SK-N-SH (cell line): ENCODE measurements at regions not wholly inside any gene's neighbourhood (a gene's known extent, or its start where the extent isn't known, plus 50 kb on each side); places are given as distances from the start of the nearest gene placed in this dataset.

Experiments used
- CTCF ChIA-PET: fragments of 300-600, 350-600 bp; formaldehyde crosslinking; extraction: SDS; loops from one replicate; lab custom pipeline; 2021; lab: Yijun Ruan, JAX
- POLR2A ChIA-PET: fragments of 350-600 bp; sonication (Branson Sonifier 250); formaldehyde crosslinking; extraction: SDS; loops from one replicate; lab custom pipeline; 2020; ENCODE audit warnings: antibody characterized with exemption, inconsistent platforms; lab: Yijun Ruan, JAX
- DNase-seq: peaks from one replicate; pipeline ENCODE4 v3.0.0; 2012
- H2AFZ ChIP-seq: fragments of 200-600 bp; sonication (generic); 2 replicates; pipeline ENCODE4 v1.8.1; 2016; ENCODE audit warnings: antibody characterized with exemption, mild to moderate bottlenecking, low read depth
- H3F3A ChIP-seq: fragments of 200-600 bp; sonication (generic); replicated peaks from 2 replicates; pipeline ENCODE3; 2016; ENCODE audit warnings: antibody characterized with exemption, mild to moderate bottlenecking; ENCODE audit not compliant: insufficient read depth
- H3K27ac ChIP-seq, 2 experiments: fragments of 200-500 bp in 1 of 2; fragments of 200-600 bp in 1 of 2; sonication (Bioruptor generic) in 1 of 2; sonication (generic), shearing (Covaris generic) in 1 of 2; 2 replicates each; pipeline versions ENCODE4 v1.5.1 to v1.6.1; 2014 to 2016; ENCODE audit warnings: low read depth in 2 of 2, inconsistent platforms in 1 of 2, low read length in 1 of 2, mild to moderate bottlenecking in 1 of 2, mixed read lengths in 1 of 2
- H3K27me3 ChIP-seq: fragments of 200-600 bp; sonication (generic), shearing (Covaris generic); 2 replicates; pipeline ENCODE4 v1.6.1; 2016; ENCODE audit warnings: mixed run types; ENCODE audit not compliant: insufficient read depth
- H3K36me3 ChIP-seq, 2 experiments: fragments of 200-500 bp in 1 of 2; fragments of 200-600 bp in 1 of 2; sonication (Bioruptor generic) in 1 of 2; sonication (generic) in 1 of 2; replicated peaks in 1 of 2; 2 replicates each; pipeline versions ENCODE3 to v1.5.1; 2014 to 2016; ENCODE audit warnings: low read length in 1 of 2, mild to moderate bottlenecking in 1 of 2; ENCODE audit not compliant: insufficient read depth in 2 of 2, control insufficient read depth in 1 of 2
- H3K4me1 ChIP-seq, 2 experiments: fragments of 200-500 bp in 1 of 2; fragments of 200-600 bp in 1 of 2; sonication (Bioruptor generic) in 1 of 2; sonication (generic), shearing (Covaris generic) in 1 of 2; 2 replicates each; pipeline versions ENCODE4 v1.5.1 to v1.6.1; 2014 to 2016; ENCODE audit warnings: low read depth in 1 of 2, low read length in 1 of 2, mixed run types in 1 of 2; ENCODE audit not compliant: insufficient read depth in 2 of 2, control insufficient read depth in 1 of 2
- H3K4me2 ChIP-seq: fragments of 200-600 bp; sonication (generic), shearing (Covaris generic); 2 replicates; pipeline ENCODE4 v1.6.1; 2017; ENCODE audit warnings: mixed run types
- H3K4me3 ChIP-seq, 2 experiments: fragments of 200-500 bp in 1 of 2; fragments of 200-600 bp in 1 of 2; sonication (Bioruptor generic) in 1 of 2; sonication (generic), shearing (Covaris generic) in 1 of 2; 2 replicates each; pipeline versions ENCODE4 v1.5.1 to v1.8.1; 2014 to 2016; ENCODE audit warnings: low read depth in 2 of 2, inconsistent platforms in 1 of 2, low read length in 1 of 2, mild to moderate bottlenecking in 1 of 2, mixed read lengths in 1 of 2, moderate library complexity in 1 of 2
- H3K79me2 ChIP-seq: fragments of 200-600 bp; sonication (generic); 2 replicates; pipeline ENCODE4 v1.8.1; 2017; ENCODE audit warnings: mild to moderate bottlenecking; ENCODE audit not compliant: insufficient read depth
- H3K9ac ChIP-seq: fragments of 200-600 bp; sonication (generic); 2 replicates; pipeline ENCODE4 v1.6.1; 2017; ENCODE audit warnings: mixed run types
- H3K9me2 ChIP-seq: fragments of 200-600 bp; sonication (generic); 2 replicates; pipeline ENCODE4 v1.6.1; 2017; ENCODE audit warnings: mixed run types
- H3K9me3 ChIP-seq: fragments of 200-600 bp; sonication (generic); 2 replicates; pipeline ENCODE4 v1.6.1; 2017; ENCODE audit warnings: mixed run types, mild to moderate bottlenecking, moderate library complexity
- H4K20me1 ChIP-seq: fragments of 200-600 bp; sonication (generic); 2 replicates; pipeline ENCODE4 v1.6.1; 2017; ENCODE audit warnings: mild to moderate bottlenecking, mixed run types; ENCODE audit not compliant: insufficient read depth
- CHD2 ChIP-seq: fragments of 150-350 bp; IDR thresholded peaks from 2 replicates; pipeline ENCODE4 v1.6.1; 2018; ENCODE audit warnings: low read length; ENCODE audit not compliant: partially characterized antibody
- ELF1 ChIP-seq: IDR thresholded peaks from 2 replicates; pipeline ENCODE4 v1.4.0; 2012
- EZH2phosphoT487 ChIP-seq: fragments of 200-600 bp; sonication (generic); IDR thresholded peaks from 2 replicates; pipeline ENCODE4 v1.6.1; 2017; ENCODE audit warnings: low read depth, mixed run types, mild to moderate bottlenecking, antibody characterized with exemption, moderate library complexity, borderline replicate concordance
- GABPA ChIP-seq: IDR thresholded peaks from 2 replicates; pipeline ENCODE4 v1.4.0; 2012; ENCODE audit warnings: low read depth, mild to moderate bottlenecking
- MXI1 ChIP-seq: IDR thresholded peaks from 2 replicates; pipeline ENCODE4 v1.6.1; 2012; ENCODE audit warnings: mild to moderate bottlenecking, low read depth, low read length, improper control_type of control experiment
- NFIC ChIP-seq: IDR thresholded peaks from 2 replicates; pipeline ENCODE4 v1.4.0; 2012; ENCODE audit warnings: borderline replicate concordance
- NRF1 ChIP-seq: IDR thresholded peaks from 2 replicates; pipeline ENCODE4 v1.6.1; 2012; ENCODE audit warnings: low read depth, mild to moderate bottlenecking, low read length
- PBX3 ChIP-seq: IDR thresholded peaks from 2 replicates; pipeline ENCODE4; 2012
- POLR2AphosphoS5 ChIP-seq: IDR thresholded peaks from 2 replicates; pipeline ENCODE4 v1.6.1; 2012; ENCODE audit warnings: low read depth, low read length
- RAD21 ChIP-seq: IDR thresholded peaks from 2 replicates; pipeline ENCODE4 v1.6.1; 2012; ENCODE audit warnings: mild to moderate bottlenecking, low read length
- RCOR1 ChIP-seq: fragments of 150-350 bp; IDR thresholded peaks from 2 replicates; pipeline ENCODE4 v1.6.1; 2017; ENCODE audit warnings: antibody characterized with exemption, low read length
- REST ChIP-seq: IDR thresholded peaks from 2 replicates; pipeline ENCODE4 v1.6.1; 2012; ENCODE audit warnings: mild to moderate bottlenecking, low read depth, low read length, moderate library complexity
- RFX5 ChIP-seq: IDR thresholded peaks from 2 replicates; pipeline ENCODE4 v1.6.1; 2012; ENCODE audit warnings: mild to moderate bottlenecking, improper control_type of control experiment, low read length
- RXRA ChIP-seq: IDR thresholded peaks from 2 replicates; pipeline ENCODE4 v1.4.0; 2012; ENCODE audit warnings: low read depth, mild to moderate bottlenecking, borderline replicate concordance
- SIN3A ChIP-seq: IDR thresholded peaks from 2 replicates; pipeline ENCODE4 v1.6.1; 2012; ENCODE audit warnings: low read depth, mild to moderate bottlenecking, low read length, moderate library complexity, borderline replicate concordance
- SMC3 ChIP-seq: IDR thresholded peaks from 2 replicates; pipeline ENCODE4 v1.6.1; 2012; ENCODE audit warnings: low read depth, low read length, improper control_type of control experiment
- TAF1 ChIP-seq: IDR thresholded peaks from 2 replicates; pipeline ENCODE4 v1.6.1; 2012; ENCODE audit warnings: low read depth, mild to moderate bottlenecking, low read length, moderate library complexity, borderline replicate concordance
- USF1 ChIP-seq: IDR thresholded peaks from 2 replicates; pipeline ENCODE4 v1.4.0; 2012; ENCODE audit warnings: low read depth, borderline replicate concordance
- USF2 ChIP-seq: fragments of 150-350 bp; IDR thresholded peaks from 2 replicates; pipeline ENCODE4 v1.6.1; 2017; ENCODE audit warnings: antibody characterized with exemption, low read length, low read depth, borderline replicate concordance
- YY1 ChIP-seq: IDR thresholded peaks from 2 replicates; pipeline ENCODE4 v1.4.0; 2012; ENCODE audit warnings: low read depth, mild to moderate bottlenecking
- WGBS: methylation state at CpG from one replicate; pipeline ENCODE4 v1.1.6; 2017; ENCODE audit warnings: low lambda C conversion rate; 5-methylcytosine and 5-hydroxymethylcytosine counted together

GRCh38 chr20:58094160-58094559, 134.3 kb downstream of the ANKRD60 start:
- Histone ChIP-seq H3K36me3 (no peaks in the 10 kb centered on the region), H3K4me3 (no peak overlapping the region), H3K9me3 (no peaks in the 10 kb centered on the region)
- no peak for TF ChIP-seq SMC3
- no peak for TF ChIP-seq CHD2
- no peak for TF ChIP-seq YY1
- TF ChIP-seq NFIC = no peak
- TF ChIP-seq NRF1 = no peak
- TF ChIP-seq ELF1 = no peak
- no peak for TF ChIP-seq RXRA
- no peak for TF ChIP-seq POLR2AphosphoS5
- TF ChIP-seq GABPA = no peak
- TF ChIP-seq RCOR1 = no peak
- TF ChIP-seq REST = no peak
- no peak for TF ChIP-seq PBX3
- no peak for TF ChIP-seq USF2
- TF ChIP-seq RFX5 = no peak
- no peak for TF ChIP-seq SIN3A
- no peak for TF ChIP-seq MXI1
- no peak for TF ChIP-seq TAF1
- TF ChIP-seq RAD21 = no peak
- TF ChIP-seq USF1 = no peak
- no peak for TF ChIP-seq EZH2phosphoT487
- TF ChIP-seq, all 33 proteins: peak for 0
- no peak overlapping the region for H3K27ac ChIP-seq
- no peaks in the 10 kb centered on the region for H3K27me3 ChIP-seq
- H3K4me2 ChIP-seq = no peak overlapping the region
- H2AFZ ChIP-seq = no peak overlapping the region
- no peaks in the 10 kb centered on the region for H3K9me2 ChIP-seq
- DNase-seq = no peak
- 52% methylated on average over 3 of the region's 9 CpGs for WGBS
- no peaks in the 10 kb centered on the region for H3K79me2 ChIP-seq
- H3F3A ChIP-seq = no peaks in the 10 kb centered on the region
- H3K9ac ChIP-seq = no peak overlapping the region
- ChIA-PET CTCF (interaction anchor here (0.6 to 2.1 kb wide), 4 partner anchors 36 to 620 kb away, joined by 3 to 5 read pairs (median 4); no protein-coding TSS in a partner anchor), POLR2A (no interaction called here)
- no peaks in the 10 kb centered on the region; a peak in 1 of 4 replicates for H3K4me1 ChIP-seq
- H4K20me1 ChIP-seq = no peaks in the 10 kb centered on the region
